Activated T-helper 2 cell treated with anti-CD3 and anti-CD28 coated beads, Interferon-gamma antibody, Interleukin-2, Interleukin-4, amounts not matched to agents 10 μg/mL and 5 μg/mL and 100 μg/mL, durations not matched to agents 14 hours and 24 hours and 36 hours (primary cell): ENCODE measurements at regions not wholly inside any gene's neighbourhood (a gene's known extent, or its start where the extent isn't known, plus 50 kb on each side); places are given as distances from the start of the nearest gene placed in this dataset.

Source experiments
- DNase-seq: peaks from one replicate; pipeline ENCODE4 v3.0.0; 2021; ENCODE audit warnings: low spot score
- H3K27ac Mint-ChIP-seq: one replicate; pipeline ENCODE4 v1.8.0; 2021; ENCODE audit warnings: mixed read lengths
- H3K27me3 Mint-ChIP-seq: one replicate; pipeline ENCODE4 v1.8.0; 2021; ENCODE audit warnings: low read depth, mixed read lengths
- H3K36me3 Mint-ChIP-seq: one replicate; pipeline ENCODE4 v1.8.0; 2021; ENCODE audit warnings: low read depth, mixed read lengths
- H3K4me1 Mint-ChIP-seq: one replicate; pipeline ENCODE4 v1.8.0; 2021; ENCODE audit warnings: low read depth, mixed read lengths
- H3K4me3 Mint-ChIP-seq: one replicate; pipeline ENCODE4 v1.8.0; 2021; ENCODE audit warnings: low read depth, mild to moderate bottlenecking, moderate library complexity, mixed read lengths
- H3K9me3 Mint-ChIP-seq: one replicate; pipeline ENCODE4 v1.8.0; 2021; ENCODE audit warnings: mixed read lengths
- intact Hi-C: fragments of 100-400 bp; cut with micrococcal nuclease; formaldehyde crosslinking; loops from one replicate; pipeline ENCODE4 v1.15.1; 2023

DNA sequence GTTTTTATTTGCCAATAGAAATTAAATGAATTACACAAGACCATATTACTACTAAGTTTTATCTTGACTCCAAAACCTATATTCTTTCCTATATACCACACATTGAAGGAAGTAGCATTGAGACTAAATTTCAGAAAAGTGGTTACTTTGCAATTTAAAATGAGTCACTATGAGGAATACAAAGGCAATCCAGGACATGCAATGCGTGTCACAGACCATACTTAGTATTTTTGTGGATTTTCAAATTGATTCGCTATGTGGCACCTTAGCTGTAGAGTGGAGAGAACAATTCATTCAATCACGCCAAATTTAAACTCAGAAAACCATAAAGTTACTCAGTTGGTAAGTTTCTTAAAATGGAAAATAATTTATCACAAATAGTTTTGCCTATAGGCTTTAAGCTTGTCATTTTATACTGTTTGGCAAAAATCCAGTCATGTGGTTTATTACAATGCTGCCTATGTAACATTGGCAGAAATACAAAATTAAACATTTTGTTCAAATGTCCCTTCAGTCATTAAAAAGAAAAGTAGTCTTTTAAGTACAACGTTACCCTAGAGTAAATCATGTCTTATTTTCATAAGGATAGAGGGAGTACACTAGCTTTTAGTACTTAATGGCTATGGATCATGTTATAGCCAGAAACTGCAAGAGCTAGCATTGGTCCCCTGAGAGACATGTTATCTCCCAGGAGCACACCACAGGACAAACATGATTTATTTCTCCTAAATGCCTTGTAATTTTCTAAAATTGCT lies 222.8 kb upstream of the CDH7 start:
- intact Hi-C loops: no loop called here
- Mint-ChIP-seq H3K4me3 (no peak overlapping the region), H3K4me1 (no peaks in the 10 kb centered on the region), H3K36me3 (no peaks in the 10 kb centered on the region), H3K9me3 (peaks cover 39% of the 10 kb centered on the region), H3K27ac (no peak overlapping the region), H3K27me3 (no peaks in the 10 kb centered on the region)
- no peak for DNase-seq

DNA sequence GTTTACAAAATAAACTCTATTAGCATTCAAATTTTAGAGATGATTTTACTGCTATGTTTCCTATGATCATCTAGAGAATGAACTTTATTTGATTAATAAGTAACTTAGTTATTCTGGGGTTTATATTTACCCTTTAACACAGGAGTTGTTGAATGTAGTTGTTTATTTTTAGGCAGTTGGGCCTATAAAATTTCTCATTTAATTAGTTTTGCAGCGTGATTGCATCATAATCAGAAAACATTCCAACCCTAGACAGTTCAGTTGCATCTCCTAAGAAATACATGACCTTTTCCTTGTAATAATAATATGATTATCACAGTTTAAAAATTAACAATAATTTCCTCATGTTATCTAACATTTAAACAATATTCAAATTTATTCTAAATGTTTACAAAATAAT lies 224.7 kb upstream of the CDH7 start:
- intact Hi-C loops: no loop called here

DNA sequence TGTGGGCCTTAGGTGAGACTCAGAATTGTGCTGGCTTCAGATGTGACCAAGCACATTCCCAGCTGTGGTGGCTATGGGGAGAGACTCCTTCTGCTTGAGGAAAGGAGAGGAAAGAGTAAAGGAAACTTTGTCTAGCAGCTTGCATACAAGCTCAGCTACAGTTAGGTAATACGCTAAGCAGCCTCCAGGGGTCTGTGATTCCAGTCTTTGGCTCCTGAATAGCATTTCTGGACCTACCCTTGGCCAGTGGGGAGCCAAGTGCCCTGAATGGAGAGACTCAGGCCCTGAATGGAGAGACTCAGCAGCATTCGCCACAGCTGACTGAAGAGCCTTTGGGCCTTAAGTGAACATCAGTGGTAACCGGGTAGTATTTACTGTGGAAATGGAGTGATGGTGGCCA lies 227.4 kb upstream of the CDH7 start:
- no peak for DNase-seq
- peaks cover 43% of the 10 kb centered on the region for H3K9me3 Mint-ChIP-seq
- intact Hi-C loops: no loop called here

More for the DNA sequence above, 224.7 kb upstream of the CDH7 start:
- Mint-ChIP-seq H3K4me1 (no peaks in the 10 kb centered on the region), H3K36me3 (no peaks in the 10 kb centered on the region), H3K9me3 (peaks cover 42% of the 10 kb centered on the region), H3K27me3 (no peaks in the 10 kb centered on the region), H3K4me3 (no peak overlapping the region), H3K27ac (no peak overlapping the region)
- no peak for DNase-seq

DNA sequence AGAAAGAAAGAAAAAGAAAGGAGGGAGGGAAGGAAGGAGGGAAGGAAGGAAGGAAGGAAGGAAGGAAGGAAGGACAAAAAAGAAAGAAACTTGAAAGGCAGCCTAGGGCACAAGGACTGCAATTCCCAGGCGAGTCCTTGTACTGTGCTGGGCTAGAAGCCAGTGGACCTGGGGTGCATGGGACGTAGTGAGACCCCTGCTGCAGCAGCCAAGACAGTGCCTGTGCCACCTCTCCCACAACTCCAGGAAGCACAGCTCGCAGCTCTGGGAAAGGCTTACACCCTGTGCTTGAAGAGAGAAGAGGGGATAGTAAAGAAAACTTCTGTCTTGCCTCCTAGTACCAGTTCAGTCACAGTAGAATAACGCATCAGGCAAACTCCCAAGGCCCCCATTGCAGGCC lies 227.9 kb upstream of the CDH7 start:
- Mint-ChIP-seq H3K9me3 (peaks cover 47% of the 10 kb centered on the region), H3K4me1 (no peaks in the 10 kb centered on the region), H3K36me3 (no peaks in the 10 kb centered on the region), H3K27ac (no peak overlapping the region), H3K4me3 (no peak overlapping the region), H3K27me3 (no peaks in the 10 kb centered on the region)
- intact Hi-C loops: no loop called here
- DNase-seq: no peak

More for the DNA sequence above, 227.4 kb upstream of the CDH7 start:
- Mint-ChIP-seq H3K27me3 (no peaks in the 10 kb centered on the region), H3K27ac (no peak overlapping the region), H3K4me1 (no peaks in the 10 kb centered on the region), H3K36me3 (no peaks in the 10 kb centered on the region), H3K4me3 (no peak overlapping the region)

DNA sequence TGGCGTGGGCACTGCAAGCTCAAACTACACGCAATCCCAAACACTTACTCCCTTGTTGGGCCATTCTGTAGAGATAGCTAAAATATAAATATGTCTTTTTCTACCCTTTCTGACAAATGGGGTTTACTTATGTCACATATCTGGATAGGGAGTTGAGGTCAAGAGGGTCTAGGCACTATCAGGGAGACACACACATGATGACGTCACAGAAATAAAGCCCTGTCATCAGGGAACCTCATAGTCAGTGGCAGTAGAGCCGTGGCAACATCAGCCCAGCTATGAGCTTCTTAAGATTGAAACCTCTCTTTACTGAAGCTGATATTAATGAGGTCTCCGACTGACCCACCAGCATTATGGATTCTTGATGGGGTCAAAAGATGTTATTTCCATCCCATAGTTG lies 234.6 kb upstream of the CDH7 start:
- Mint-ChIP-seq H3K27ac (no peak overlapping the region), H3K4me1 (no peaks in the 10 kb centered on the region), H3K27me3 (no peaks in the 10 kb centered on the region), H3K9me3 (peaks cover 19% of the 10 kb centered on the region), H3K4me3 (no peak overlapping the region), H3K36me3 (no peaks in the 10 kb centered on the region)
- intact Hi-C loops: no loop called here
- DNase-seq: no peak

DNA sequence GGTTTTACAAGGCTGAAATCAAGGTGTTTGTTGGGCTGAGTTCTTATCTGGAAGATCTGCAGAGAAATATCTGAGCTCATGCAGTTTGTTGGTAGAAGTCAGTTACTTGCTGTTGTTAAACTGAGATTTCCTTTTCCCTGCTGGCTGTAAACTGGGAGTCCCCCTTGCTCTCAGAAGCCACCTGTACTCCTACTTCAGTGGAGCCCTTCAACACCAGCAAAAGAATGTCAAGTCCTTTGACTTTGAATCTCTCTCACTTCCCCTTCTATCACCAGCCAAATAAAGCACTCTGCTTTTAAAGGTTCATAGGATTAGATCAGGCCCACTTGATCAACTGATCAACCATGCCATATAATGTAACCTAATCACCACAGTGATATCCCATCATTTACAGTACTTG lies 252.2 kb upstream of the CDH7 start:
- H3K36me3 Mint-ChIP-seq: no peaks in the 10 kb centered on the region
- H3K4me3 Mint-ChIP-seq: no peak overlapping the region
- peaks cover 16% of the 10 kb centered on the region for H3K9me3 Mint-ChIP-seq
- intact Hi-C loops: no loop called here
- no peaks in the 10 kb centered on the region for H3K27me3 Mint-ChIP-seq
- no peak for DNase-seq
- H3K4me1 Mint-ChIP-seq: no peaks in the 10 kb centered on the region
- H3K27ac Mint-ChIP-seq: no peak overlapping the region

DNA sequence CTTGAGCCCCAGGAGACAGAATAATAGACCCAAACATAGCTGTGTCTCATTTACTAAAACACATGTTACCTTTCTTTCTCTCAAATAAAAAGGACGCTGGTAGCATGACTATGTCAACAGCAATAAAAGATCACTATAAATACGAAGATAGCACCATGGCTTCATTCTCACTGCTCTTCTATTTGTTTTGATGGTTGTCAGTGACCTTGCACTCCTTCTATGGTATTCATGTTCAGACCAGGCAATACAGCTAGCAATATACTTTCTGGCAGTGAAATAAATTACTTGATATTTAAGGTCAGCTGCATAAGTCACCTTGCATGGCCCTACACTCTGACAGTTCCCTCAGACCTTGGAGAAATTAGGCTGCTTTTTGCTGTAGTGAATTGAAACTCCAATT lies 263.2 kb upstream of the CDH7 start:
- H3K36me3 Mint-ChIP-seq: no peaks in the 10 kb centered on the region
- H3K9me3 Mint-ChIP-seq: peaks cover 31% of the 10 kb centered on the region
- no peak for DNase-seq
- intact Hi-C loops: no loop called here
- H3K4me1 Mint-ChIP-seq: no peaks in the 10 kb centered on the region
- H3K27ac Mint-ChIP-seq: no peak overlapping the region
- H3K27me3 Mint-ChIP-seq: no peaks in the 10 kb centered on the region
- no peak overlapping the region for H3K4me3 Mint-ChIP-seq

DNA sequence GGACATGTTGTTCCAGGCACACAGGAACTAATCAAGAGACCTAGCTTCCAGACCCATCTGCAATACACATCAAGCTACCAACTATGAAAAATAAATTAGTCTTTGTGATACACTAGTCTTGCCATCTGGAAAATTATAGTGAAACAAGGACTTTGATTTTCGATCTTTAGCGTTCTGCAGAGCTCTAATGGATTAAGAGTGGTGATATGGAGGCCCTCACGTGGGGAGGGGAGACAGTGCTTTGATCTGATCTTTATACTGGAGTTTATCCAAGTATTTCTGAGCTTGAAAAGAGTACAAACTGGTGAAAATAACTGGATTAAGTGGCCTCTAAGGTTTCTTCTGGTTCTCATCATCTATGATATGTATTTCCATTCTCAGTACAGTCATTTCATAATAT lies 273.4 kb upstream of the CDH7 start:
- Mint-ChIP-seq H3K36me3 (no peaks in the 10 kb centered on the region), H3K9me3 (peaks cover 12% of the 10 kb centered on the region), H3K27ac (no peak overlapping the region), H3K4me3 (no peak overlapping the region), H3K4me1 (no peaks in the 10 kb centered on the region), H3K27me3 (no peaks in the 10 kb centered on the region)
- intact Hi-C loops: no loop called here
- DNase-seq: no peak

DNA sequence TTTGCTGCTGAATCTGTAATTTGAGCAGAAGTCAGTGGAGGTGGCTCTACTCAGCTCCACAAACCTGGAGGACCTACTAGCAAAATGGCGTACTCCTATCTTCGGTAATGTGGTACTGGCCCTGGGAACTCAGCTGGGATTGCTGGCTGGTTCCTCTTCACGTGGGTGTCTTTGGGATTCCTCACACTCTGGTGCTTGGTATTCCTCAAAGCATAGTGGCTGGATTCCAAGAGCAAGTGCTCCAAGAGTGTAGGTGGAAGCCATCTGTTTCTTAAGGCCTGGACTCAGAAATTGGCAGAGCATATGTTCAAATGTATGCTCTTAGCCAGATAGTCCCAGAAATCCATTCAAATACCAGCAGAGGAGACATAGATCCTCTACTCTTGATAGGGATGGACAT lies 281.9 kb upstream of the CDH7 start:
- H3K9me3 Mint-ChIP-seq: peaks cover 21% of the 10 kb centered on the region
- H3K4me3 Mint-ChIP-seq: no peak overlapping the region
- no peaks in the 10 kb centered on the region for H3K36me3 Mint-ChIP-seq
- intact Hi-C loops: no loop called here
- H3K4me1 Mint-ChIP-seq: no peaks in the 10 kb centered on the region
- no peaks in the 10 kb centered on the region for H3K27me3 Mint-ChIP-seq
- no peak overlapping the region for H3K27ac Mint-ChIP-seq
- DNase-seq: no peak

DNA sequence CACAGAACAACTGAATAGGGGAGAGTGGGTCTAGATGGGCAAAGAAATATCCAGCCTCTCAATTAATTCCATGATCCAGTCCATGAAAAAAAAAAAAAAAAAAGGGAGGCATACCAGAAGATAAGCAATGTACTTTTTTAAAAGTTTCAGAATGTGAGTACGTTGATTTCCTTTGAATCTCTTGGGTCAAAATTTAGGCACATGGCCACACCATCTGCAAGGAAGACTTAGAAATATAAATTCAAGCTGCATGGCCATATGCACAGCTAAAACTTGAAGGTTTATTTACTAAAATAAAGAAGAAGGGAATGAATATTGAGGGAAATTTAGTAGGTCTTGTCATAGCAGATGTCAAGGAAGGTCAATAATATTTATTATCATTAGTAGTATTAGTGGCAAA lies 286.5 kb upstream of the CDH7 start:
- no peak overlapping the region for H3K4me3 Mint-ChIP-seq
- H3K27ac Mint-ChIP-seq: no peak overlapping the region
- no peaks in the 10 kb centered on the region for H3K36me3 Mint-ChIP-seq
- H3K9me3 Mint-ChIP-seq: peaks cover 33% of the 10 kb centered on the region
- DNase-seq: no peak
- no peaks in the 10 kb centered on the region for H3K27me3 Mint-ChIP-seq
- intact Hi-C loops: no loop called here
- H3K4me1 Mint-ChIP-seq: no peaks in the 10 kb centered on the region

DNA sequence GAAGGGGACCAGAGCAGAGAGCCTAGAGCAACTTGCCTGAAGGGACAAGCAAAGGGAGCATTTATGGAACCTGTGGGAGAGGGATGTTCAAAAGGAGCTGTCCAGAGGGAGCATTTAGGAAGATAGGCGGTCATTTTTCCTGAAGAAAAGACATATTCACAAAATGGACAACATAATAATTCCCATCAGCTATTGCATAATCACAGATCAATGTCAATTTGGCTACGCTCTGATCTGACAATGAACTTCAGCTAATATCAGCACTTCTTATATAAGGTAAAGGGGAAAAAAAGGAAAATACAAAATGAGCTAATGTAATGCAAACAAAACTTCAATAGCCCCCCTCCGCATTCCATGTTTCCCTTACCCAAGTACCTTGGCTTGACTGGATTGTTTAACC lies 291.1 kb upstream of the CDH7 start:
- Mint-ChIP-seq H3K27me3 (no peaks in the 10 kb centered on the region), H3K36me3 (no peaks in the 10 kb centered on the region), H3K9me3 (peaks cover 25% of the 10 kb centered on the region)

DNA sequence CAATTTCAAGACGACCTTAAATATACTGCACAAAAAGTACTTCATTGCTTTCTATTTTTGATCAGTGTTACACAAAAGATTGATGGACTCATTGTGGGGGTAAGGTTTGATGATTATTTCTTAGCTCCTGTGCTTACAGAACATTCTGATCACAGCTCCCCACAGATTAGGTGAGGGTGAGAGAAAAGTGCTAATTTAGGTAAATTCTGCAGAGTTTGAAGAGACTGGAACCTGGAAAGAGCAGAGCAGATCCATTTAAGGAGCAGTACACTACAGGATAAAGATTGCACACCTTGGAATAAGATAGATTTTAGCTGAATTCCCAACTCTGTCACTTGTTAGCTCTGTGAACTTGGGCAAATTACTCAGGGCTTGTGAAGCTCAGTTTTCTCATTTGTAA lies 291.9 kb upstream of the CDH7 start:
- Mint-ChIP-seq H3K27ac (no peak overlapping the region), H3K4me1 (no peaks in the 10 kb centered on the region), H3K27me3 (no peaks in the 10 kb centered on the region), H3K4me3 (no peak overlapping the region), H3K9me3 (peaks cover 19% of the 10 kb centered on the region), H3K36me3 (no peaks in the 10 kb centered on the region)
- intact Hi-C loops: no loop called here
- no peak for DNase-seq

More for the DNA sequence above, 291.1 kb upstream of the CDH7 start:
- no peak overlapping the region for H3K4me3 Mint-ChIP-seq
- DNase-seq: no peak
- intact Hi-C loops: no loop called here
- H3K4me1 Mint-ChIP-seq: no peaks in the 10 kb centered on the region
- H3K27ac Mint-ChIP-seq: no peak overlapping the region

DNA sequence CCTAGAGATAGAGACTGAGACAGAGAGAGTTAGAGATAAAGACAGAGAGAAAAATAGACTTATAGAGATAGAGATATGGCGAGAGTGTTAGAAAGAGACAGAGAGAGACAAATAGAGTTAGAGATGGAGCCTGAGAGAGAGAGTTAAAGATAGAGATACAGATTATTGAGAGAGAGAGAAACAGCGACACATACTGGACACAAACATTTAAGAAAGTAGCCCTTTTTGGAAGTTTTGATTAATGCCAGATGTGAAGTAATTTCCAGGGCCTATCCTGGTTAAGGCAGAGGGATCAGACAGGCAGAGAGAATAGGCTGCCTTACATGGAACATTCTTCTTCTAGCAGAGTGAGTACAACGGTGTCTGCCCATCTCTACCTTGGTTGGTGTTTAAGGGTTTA lies 311.6 kb upstream of the CDH7 start:
- intact Hi-C loops: no loop called here
- no peaks in the 10 kb centered on the region for H3K4me1 Mint-ChIP-seq
- no peak overlapping the region for H3K27ac Mint-ChIP-seq
- no peak overlapping the region for H3K4me3 Mint-ChIP-seq
- no peaks in the 10 kb centered on the region for H3K27me3 Mint-ChIP-seq
- DNase-seq: no peak
- peaks cover 31% of the 10 kb centered on the region for H3K9me3 Mint-ChIP-seq
- H3K36me3 Mint-ChIP-seq: no peaks in the 10 kb centered on the region

DNA sequence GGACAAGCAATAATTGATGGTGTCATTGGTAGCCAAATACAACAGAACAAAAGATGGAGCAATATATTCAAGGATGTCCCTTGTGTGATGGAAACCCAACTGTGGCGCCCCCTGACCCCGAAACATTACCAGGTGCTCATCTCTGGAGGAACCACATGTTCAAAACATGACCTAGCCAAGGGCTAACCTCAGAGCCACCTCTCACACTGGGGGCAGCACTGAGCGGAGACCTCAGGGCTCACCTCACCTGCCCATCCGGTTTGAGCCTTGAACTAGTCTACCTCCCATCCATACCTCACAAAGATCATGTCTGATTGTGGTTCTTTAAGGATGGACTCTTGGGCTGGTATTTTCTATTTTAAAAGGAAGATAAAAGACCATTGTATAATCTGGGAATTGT lies 314.4 kb upstream of the CDH7 start:
- Mint-ChIP-seq H3K4me1 (no peaks in the 10 kb centered on the region), H3K9me3 (peaks cover 26% of the 10 kb centered on the region), H3K27ac (no peak overlapping the region), H3K4me3 (no peak overlapping the region), H3K27me3 (no peaks in the 10 kb centered on the region), H3K36me3 (no peaks in the 10 kb centered on the region)
- intact Hi-C loops: no loop called here
- no peak for DNase-seq
